ENCODE measurements at regions not wholly inside any gene's neighbourhood (a gene's known extent, or its start where the extent isn't known, plus 50 kb on each side); places are given as distances from the start of the nearest gene placed in this dataset.

- Histone ChIP-seq H3K4me2 (ENCODE audit: unreplicated experiment) (no peak overlapping the region), H3K9ac (no peak overlapping the region), H3K79me2 (ENCODE audit: insufficient read depth) (no peaks in the 10 kb centered on the region), H3F3A (ENCODE audit: insufficient read depth) (no peaks in the 10 kb centered on the region), H3K36me3 (ENCODE audit: low read depth) (no peaks in the 10 kb centered on the region), H3K27me3 (replicated peaks; ENCODE audit: insufficient read depth) (no peaks in the 10 kb centered on the region), H3K4me3 (no peak overlapping the region), H3K9me2 (ENCODE audit: insufficient read depth) (no peaks in the 10 kb centered on the region), H4K20me1 (ENCODE audit: insufficient read depth) (no peaks in the 10 kb centered on the region), H2AFZ (no peak overlapping the region), H3K9me3 (ENCODE audit: low read depth) (peaks cover 3% of the 10 kb centered on the region), H3K27ac (no peak overlapping the region), H3K4me1 (ENCODE audit: insufficient read depth) (no peaks in the 10 kb centered on the region)
- no peak for DNase-seq
- in situ Hi-C loops (cut with MboI): no loop called here
- TF ChIP-seq EZH2 (IDR thresholded peaks at IDR 0.05; ENCODE audit: insufficient read depth, poor library complexity, severe bottlenecking) (no peak), EZH2phosphoT487 (IDR thresholded peaks at IDR 0.05; ENCODE audit: insufficient read depth, low read depth) (no peak)
- 1 to 5% methylated on average over 3 of the region's 3 CpGs for WGBS, 2 experiments (ENCODE audit: low coverage in 1 of 2, low lambda C conversion rate in 2 of 2, missing lambda C conversion rate in 2 of 2)
These were observed 1712.5 kb downstream of the C4orf33 start for GRCh38 chr4:130808492-130808891.

GRCh38 chr4:130812117-130812765, 1716.3 kb downstream of the C4orf33 start:
- Histone ChIP-seq H3K9ac (no peak overlapping the region), H3K9me2 (ENCODE audit: insufficient read depth) (no peaks in the 10 kb centered on the region), H3K4me1 (ENCODE audit: insufficient read depth) (no peaks in the 10 kb centered on the region), H3K9me3 (ENCODE audit: low read depth) (peaks cover 3% of the 10 kb centered on the region), H3K36me3 (ENCODE audit: low read depth) (no peaks in the 10 kb centered on the region), H4K20me1 (ENCODE audit: insufficient read depth) (no peaks in the 10 kb centered on the region), H2AFZ (no peak overlapping the region), H3K27me3 (replicated peaks; ENCODE audit: insufficient read depth) (no peaks in the 10 kb centered on the region), H3K27ac (no peak overlapping the region), H3F3A (ENCODE audit: insufficient read depth) (no peaks in the 10 kb centered on the region), H3K4me2 (ENCODE audit: unreplicated experiment) (no peak overlapping the region), H3K4me3 (no peak overlapping the region), H3K79me2 (ENCODE audit: insufficient read depth) (no peaks in the 10 kb centered on the region)
- 0% methylated on average over 2 of the region's 2 CpGs for WGBS, 2 experiments (ENCODE audit: low coverage in 1 of 2, low lambda C conversion rate in 2 of 2, missing lambda C conversion rate in 2 of 2)
- TF ChIP-seq EZH2 (IDR thresholded peaks at IDR 0.05; ENCODE audit: insufficient read depth, poor library complexity, severe bottlenecking) (no peak), EZH2phosphoT487 (IDR thresholded peaks at IDR 0.05; ENCODE audit: insufficient read depth, low read depth) (no peak)
- DNase-seq: no peak
- in situ Hi-C loops (cut with MboI): no loop called here

- in situ Hi-C loops (cut with MboI): no loop called here
These were observed 1718.9 kb downstream of the C4orf33 start for GRCh38 chr4:130814896-130815295.

GRCh38 chr4:130820448-130820847, 1724.5 kb downstream of the C4orf33 start:
- Histone ChIP-seq H3K9me2 (ENCODE audit: insufficient read depth) (no peaks in the 10 kb centered on the region), H3K9me3 (ENCODE audit: low read depth) (no peaks in the 10 kb centered on the region), H3K9ac (no peak overlapping the region), H3K79me2 (ENCODE audit: insufficient read depth) (no peaks in the 10 kb centered on the region), H3K36me3 (ENCODE audit: low read depth) (no peaks in the 10 kb centered on the region), H3K27ac (no peak overlapping the region), H3K4me1 (ENCODE audit: insufficient read depth) (no peaks in the 10 kb centered on the region), H3K4me3 (no peak overlapping the region), H3K27me3 (replicated peaks; ENCODE audit: insufficient read depth) (no peaks in the 10 kb centered on the region), H4K20me1 (ENCODE audit: insufficient read depth) (no peaks in the 10 kb centered on the region; the same call in 1 of the 2 replicates), H2AFZ (no peak overlapping the region), H3K4me2 (ENCODE audit: unreplicated experiment) (no peak overlapping the region), H3F3A (ENCODE audit: insufficient read depth) (no peaks in the 10 kb centered on the region)
- WGBS, 2 experiments (ENCODE audit: low coverage in 1 of 2, low lambda C conversion rate in 2 of 2, missing lambda C conversion rate in 2 of 2): 0 to 6% methylated on average over 1 of the region's 1 CpG
- no peak for DNase-seq
- TF ChIP-seq EZH2phosphoT487 (IDR thresholded peaks at IDR 0.05; ENCODE audit: insufficient read depth, low read depth) (no peak), EZH2 (IDR thresholded peaks at IDR 0.05; ENCODE audit: insufficient read depth, poor library complexity, severe bottlenecking) (no peak)
- in situ Hi-C loops (cut with MboI): no loop called here

More at GRCh38 chr4:130814896-130815295, 1718.9 kb downstream of the C4orf33 start:
- Histone ChIP-seq H3K36me3 (ENCODE audit: low read depth) (no peaks in the 10 kb centered on the region), H3K27me3 (replicated peaks; ENCODE audit: insufficient read depth) (no peaks in the 10 kb centered on the region), H3K4me2 (ENCODE audit: unreplicated experiment) (no peak overlapping the region), H3F3A (ENCODE audit: insufficient read depth) (no peaks in the 10 kb centered on the region), H2AFZ (no peak overlapping the region), H3K27ac (no peak overlapping the region), H3K9ac (no peak overlapping the region), H3K9me3 (ENCODE audit: low read depth) (peaks cover 3% of the 10 kb centered on the region), H4K20me1 (ENCODE audit: insufficient read depth) (no peaks in the 10 kb centered on the region), H3K4me1 (ENCODE audit: insufficient read depth) (no peaks in the 10 kb centered on the region), H3K79me2 (ENCODE audit: insufficient read depth) (no peaks in the 10 kb centered on the region), H3K9me2 (ENCODE audit: insufficient read depth) (no peaks in the 10 kb centered on the region), H3K4me3 (no peak overlapping the region)
- TF ChIP-seq EZH2 (IDR thresholded peaks at IDR 0.05; ENCODE audit: insufficient read depth, poor library complexity, severe bottlenecking) (no peak), EZH2phosphoT487 (IDR thresholded peaks at IDR 0.05; ENCODE audit: insufficient read depth, low read depth) (no peak)
- DNase-seq: no peak

- 16 to 24% methylated on average over 2 of the region's 2 CpGs for WGBS, 2 experiments (ENCODE audit: low coverage in 1 of 2, low lambda C conversion rate in 2 of 2, missing lambda C conversion rate in 2 of 2)
These were observed 1729.3 kb downstream of the C4orf33 start for GRCh38 chr4:130825284-130825683.

More at GRCh38 chr4:130825284-130825683, 1729.3 kb downstream of the C4orf33 start:
- TF ChIP-seq EZH2 (IDR thresholded peaks at IDR 0.05; ENCODE audit: insufficient read depth, poor library complexity, severe bottlenecking) (no peak), EZH2phosphoT487 (IDR thresholded peaks at IDR 0.05; ENCODE audit: insufficient read depth, low read depth) (no peak)
- no peaks in the 10 kb centered on the region for H3K9me3 ChIP-seq (ENCODE audit: low read depth)
- in situ Hi-C loops (cut with MboI): no loop called here
- no peaks in the 10 kb centered on the region for H3K9me2 ChIP-seq (ENCODE audit: insufficient read depth)
- H3K4me3 ChIP-seq: no peak overlapping the region
- H3K27ac ChIP-seq: no peak overlapping the region
- no peak overlapping the region for H2AFZ ChIP-seq
- no peak overlapping the region for H3K4me2 ChIP-seq (ENCODE audit: unreplicated experiment)
- DNase-seq: no peak
- no peaks in the 10 kb centered on the region; the same call in 1 of the 2 replicates for H4K20me1 ChIP-seq (ENCODE audit: insufficient read depth)
- no peaks in the 10 kb centered on the region for H3K79me2 ChIP-seq (ENCODE audit: insufficient read depth)
- no peaks in the 10 kb centered on the region for H3K36me3 ChIP-seq (ENCODE audit: low read depth)
- H3K27me3 ChIP-seq (replicated peaks; ENCODE audit: insufficient read depth): no peaks in the 10 kb centered on the region
- no peaks in the 10 kb centered on the region for H3K4me1 ChIP-seq (ENCODE audit: insufficient read depth)
- no peak overlapping the region for H3K9ac ChIP-seq
- H3F3A ChIP-seq (ENCODE audit: insufficient read depth): no peaks in the 10 kb centered on the region

Measured in GM23248 (cell line).